ENCODE measurements at regions not wholly inside any gene's neighbourhood (a gene's known extent, or its start where the extent isn't known, plus 50 kb on each side); places are given as distances from the start of the nearest gene placed in this dataset.

DNA sequence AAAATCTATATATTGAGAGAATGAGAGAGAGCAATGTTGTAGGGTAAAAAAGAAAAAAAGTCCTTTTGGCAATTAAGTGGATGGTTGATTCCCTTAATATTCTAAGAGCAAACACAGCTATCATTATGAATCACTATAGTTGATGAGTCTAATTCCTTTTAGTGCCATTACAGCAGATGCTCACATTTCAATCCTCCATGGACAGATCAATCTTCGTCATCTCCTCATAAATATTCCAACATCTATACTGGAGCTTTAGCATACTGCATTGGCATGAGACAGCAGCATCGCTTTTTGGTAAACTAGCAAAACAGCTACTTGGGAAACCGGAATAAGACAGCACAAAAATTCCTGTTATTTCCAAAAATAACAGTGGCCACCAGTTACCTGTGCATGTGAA lies 796.7 kb downstream of the QKI start:
- H3K27me3 Mint-ChIP-seq = no peaks in the 10 kb centered on the region
- peaks cover 0 to 9% (median 4%) of the 10 kb centered on the region in 3 donors for H3K9me3 Mint-ChIP-seq
- H3K36me3 Mint-ChIP-seq = no peaks in the 10 kb centered on the region
- Histone ChIP-seq H3K36me3 (ENCODE audit: control insufficient read depth in 2 of 2, extremely low read depth in 1 of 2, insufficient read depth in 1 of 2, low read length in 1 of 2) (no peaks in the 10 kb centered on the region), H3K27me3 (replicated peaks in 1 of 2; ENCODE audit: control insufficient read depth in 2 of 2, extremely low read depth in 1 of 2, insufficient read depth in 2 of 2, low read length in 1 of 2) (no peaks in the 10 kb centered on the region), H3K9me3 (no peaks in the 10 kb centered on the region), H3K4me3 (ENCODE audit: control insufficient read depth in 1 of 2, extremely low read depth in 1 of 2, low read length in 1 of 2) (no peak overlapping the region), H3K4me1 (ENCODE audit: control insufficient read depth in 1 of 2, extremely low read depth in 1 of 2, insufficient read depth in 2 of 2, low read length in 2 of 2) (no peaks in the 10 kb centered on the region), H3K27ac (ENCODE audit: low read length) (no peak overlapping the region)
- DNase-seq (no peak), ATAC-seq (replicated peaks in 1 of 4) (no peak)
- H3K27ac Mint-ChIP-seq = no peak overlapping the region
- CTCF ChIA-PET = interaction anchor here in 1 of 2 donors (0.6 kb wide), 1 partner anchor 1103 kb away, joined by 6 read pairs; no protein-coding TSS in a partner anchor
- 71% methylated on average over 2 of the region's 3 CpGs for WGBS (ENCODE audit: insufficient coverage)
- POLR2A ChIA-PET = no interaction called here
- H3K4me1 Mint-ChIP-seq = no peaks in the 10 kb centered on the region
- H3K4me3 Mint-ChIP-seq = no peak overlapping the region

DNA sequence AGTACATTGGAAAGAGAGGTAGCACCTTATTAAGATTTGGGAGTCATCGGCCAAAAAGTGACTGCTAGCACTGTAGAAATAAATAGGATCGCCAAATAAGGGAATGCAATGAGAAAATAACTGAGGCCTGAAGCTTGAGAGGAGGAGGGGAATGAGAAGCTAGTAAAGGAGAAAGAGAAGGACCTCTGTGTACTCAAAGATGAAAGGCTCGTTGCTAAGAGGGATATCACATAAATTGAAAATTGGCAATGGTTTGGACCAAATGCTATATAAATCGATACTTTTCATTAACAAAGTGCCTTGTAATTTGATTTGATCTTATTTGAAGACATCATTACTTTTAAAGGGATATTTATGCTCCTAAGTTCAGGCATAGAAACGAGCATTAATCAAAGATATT lies 796.3 kb downstream of the QKI start:
- no peak overlapping the region for H3K4me3 Mint-ChIP-seq
- no peaks in the 10 kb centered on the region for H3K27me3 Mint-ChIP-seq

DNA sequence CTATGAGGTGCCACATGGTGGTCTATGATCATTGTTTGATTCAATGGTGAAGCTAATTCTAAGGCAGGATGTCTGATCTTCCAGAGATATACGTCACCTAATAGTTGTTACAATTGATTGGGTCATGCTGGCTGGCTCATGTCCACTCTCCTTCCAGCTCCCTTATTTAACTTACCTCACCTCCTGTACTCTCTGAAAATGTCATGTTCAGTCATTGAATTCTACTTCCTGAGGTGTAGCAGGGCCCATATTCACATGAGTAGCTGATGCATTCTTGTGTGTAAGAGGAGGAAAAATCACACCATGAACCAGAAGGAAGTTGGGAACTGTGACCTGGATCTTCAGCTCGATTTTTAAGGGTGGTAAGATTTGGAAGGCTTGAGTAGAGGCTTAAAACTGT lies 795.8 kb downstream of the QKI start:
- 50% methylated on average over 1 of the region's 2 CpGs for WGBS (ENCODE audit: insufficient coverage)
- no peaks in the 10 kb centered on the region for H3K36me3 ChIP-seq (ENCODE audit: control insufficient read depth in 2 of 2, extremely low read depth in 1 of 2, insufficient read depth in 1 of 2, low read length in 1 of 2)
- H3K4me3 ChIP-seq (ENCODE audit: control insufficient read depth in 1 of 2, extremely low read depth in 1 of 2, low read length in 1 of 2) = no peak overlapping the region
- CTCF ChIA-PET = interaction anchor here in 1 of 2 donors (0.6 kb wide), 1 partner anchor 1102 kb away, joined by 6 read pairs; no protein-coding TSS in a partner anchor
- ATAC-seq (replicated peaks in 1 of 4) = no peak
- no peaks in the 10 kb centered on the region for H3K4me1 ChIP-seq (ENCODE audit: control insufficient read depth in 1 of 2, extremely low read depth in 1 of 2, insufficient read depth in 2 of 2, low read length in 2 of 2)
- H3K4me3 Mint-ChIP-seq = no peak overlapping the region
- POLR2A ChIA-PET = no interaction called here
- no peaks in the 10 kb centered on the region for H3K36me3 Mint-ChIP-seq
- no peak overlapping the region for H3K27ac Mint-ChIP-seq
- no peaks in the 10 kb centered on the region for H3K27me3 Mint-ChIP-seq
- DNase-seq = no peak
- H3K9me3 Mint-ChIP-seq = peaks cover 0 to 9% (median 5%) of the 10 kb centered on the region in 3 donors
- H3K27ac ChIP-seq (ENCODE audit: low read length) = no peak overlapping the region
- no peaks in the 10 kb centered on the region for H3K27me3 ChIP-seq (replicated peaks in 1 of 2; ENCODE audit: control insufficient read depth in 2 of 2, extremely low read depth in 1 of 2, insufficient read depth in 2 of 2, low read length in 1 of 2)
- no peaks in the 10 kb centered on the region for H3K4me1 Mint-ChIP-seq
- no peaks in the 10 kb centered on the region for H3K9me3 ChIP-seq

More for the DNA sequence above, 796.3 kb downstream of the QKI start:
- H3K9me3 ChIP-seq = no peaks in the 10 kb centered on the region
- no peaks in the 10 kb centered on the region for H3K27me3 ChIP-seq (replicated peaks in 1 of 2; ENCODE audit: control insufficient read depth in 2 of 2, extremely low read depth in 1 of 2, insufficient read depth in 2 of 2, low read length in 1 of 2)
- ATAC-seq (replicated peaks in 1 of 4) (no peak), DNase-seq (no peak)
- POLR2A ChIA-PET = no interaction called here
- no peaks in the 10 kb centered on the region for H3K36me3 ChIP-seq (ENCODE audit: control insufficient read depth in 2 of 2, extremely low read depth in 1 of 2, insufficient read depth in 1 of 2, low read length in 1 of 2)
- peaks cover 0 to 9% (median 5%) of the 10 kb centered on the region in 3 donors for H3K9me3 Mint-ChIP-seq
- no peak overlapping the region for H3K27ac ChIP-seq (ENCODE audit: low read length)
- no peak overlapping the region for H3K4me3 ChIP-seq (ENCODE audit: control insufficient read depth in 1 of 2, extremely low read depth in 1 of 2, low read length in 1 of 2)
- no peaks in the 10 kb centered on the region for H3K4me1 Mint-ChIP-seq
- CTCF ChIA-PET = interaction anchor here in 1 of 2 donors (0.6 kb wide), 1 partner anchor 1103 kb away, joined by 6 read pairs; no protein-coding TSS in a partner anchor
- no peaks in the 10 kb centered on the region for H3K4me1 ChIP-seq (ENCODE audit: control insufficient read depth in 1 of 2, extremely low read depth in 1 of 2, insufficient read depth in 2 of 2, low read length in 2 of 2)
- H3K36me3 Mint-ChIP-seq = no peaks in the 10 kb centered on the region
- 78% methylated on average over 2 of the region's 5 CpGs for WGBS (ENCODE audit: insufficient coverage)
- no peak overlapping the region for H3K27ac Mint-ChIP-seq

DNA sequence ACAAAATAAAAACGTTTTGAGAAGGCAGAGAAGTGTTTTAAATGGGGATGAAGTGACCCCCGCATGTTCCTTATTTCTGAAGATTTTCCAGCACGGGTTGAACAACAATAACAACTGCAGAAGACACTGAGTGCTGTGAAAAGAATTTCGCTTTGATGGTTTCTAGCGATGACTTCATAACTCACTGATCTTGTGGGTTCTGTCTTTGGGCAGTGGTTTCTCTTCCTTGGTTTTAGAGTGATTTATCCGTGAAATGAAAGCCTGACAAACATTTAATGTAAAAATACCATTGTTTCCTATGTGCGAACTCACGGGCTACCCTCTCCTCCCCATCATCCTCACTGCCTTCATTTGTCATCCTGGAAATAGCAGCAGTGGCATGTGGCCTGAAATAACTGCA lies 793.9 kb downstream of the QKI start:
- no peak overlapping the region for H3K4me3 ChIP-seq (ENCODE audit: control insufficient read depth in 1 of 2, extremely low read depth in 1 of 2, low read length in 1 of 2)
- no peak overlapping the region for H3K4me3 Mint-ChIP-seq
- H3K4me1 Mint-ChIP-seq = no peaks in the 10 kb centered on the region
- H3K27ac Mint-ChIP-seq = no peak overlapping the region
- peaks cover 0 to 9% (median 5%) of the 10 kb centered on the region in 3 donors for H3K9me3 Mint-ChIP-seq
- no peak for ATAC-seq (replicated peaks in 1 of 4)
- ChIA-PET CTCF (no interaction called here), POLR2A (no interaction called here)
- H3K27me3 Mint-ChIP-seq = no peaks in the 10 kb centered on the region
- no peak for DNase-seq
- no peaks in the 10 kb centered on the region for H3K27me3 ChIP-seq (replicated peaks in 1 of 2; ENCODE audit: control insufficient read depth in 2 of 2, extremely low read depth in 1 of 2, insufficient read depth in 2 of 2, low read length in 1 of 2)
- no peaks in the 10 kb centered on the region for H3K36me3 Mint-ChIP-seq
- H3K36me3 ChIP-seq (ENCODE audit: control insufficient read depth in 2 of 2, extremely low read depth in 1 of 2, insufficient read depth in 1 of 2, low read length in 1 of 2) = no peaks in the 10 kb centered on the region
- 53% methylated on average over 3 of the region's 8 CpGs for WGBS (ENCODE audit: insufficient coverage)
- no peak overlapping the region for H3K27ac ChIP-seq (ENCODE audit: low read length)
- H3K4me1 ChIP-seq (ENCODE audit: control insufficient read depth in 1 of 2, extremely low read depth in 1 of 2, insufficient read depth in 2 of 2, low read length in 2 of 2) = no peaks in the 10 kb centered on the region
- H3K9me3 ChIP-seq = no peaks in the 10 kb centered on the region

DNA sequence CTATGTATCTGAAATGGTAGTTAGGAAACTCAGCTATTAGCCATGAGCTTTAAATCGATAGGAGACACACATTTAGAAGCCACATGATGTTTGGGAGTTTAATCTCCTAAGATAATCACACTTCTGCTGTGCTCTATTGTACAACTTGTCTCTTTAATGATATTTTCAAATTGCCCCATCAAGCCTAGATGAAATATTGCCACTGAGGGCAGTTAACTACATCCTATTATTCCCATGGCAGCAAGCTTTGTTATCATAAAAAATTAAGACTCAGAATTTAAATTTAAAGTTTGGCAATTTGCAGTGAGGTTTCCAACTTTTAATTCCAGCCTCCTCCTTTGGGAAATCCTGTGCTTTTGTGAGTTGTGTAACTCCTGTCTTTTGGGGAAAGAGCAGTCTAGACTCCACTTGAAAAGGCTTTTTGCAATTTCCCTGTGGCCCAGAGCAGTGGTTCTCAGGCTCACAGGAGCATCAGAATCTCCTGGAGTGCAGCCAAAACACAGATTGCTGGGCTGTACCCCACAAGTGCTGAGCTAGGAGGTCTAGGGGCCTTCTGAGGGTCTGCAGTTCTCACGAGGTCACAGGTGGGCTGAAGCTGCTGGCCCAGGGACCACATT lies 792.4 kb downstream of the QKI start:
- H3K9me3 ChIP-seq = no peaks in the 10 kb centered on the region
- Mint-ChIP-seq H3K27me3 (no peaks in the 10 kb centered on the region), H3K9me3 (peaks cover 0 to 9% (median 5%) of the 10 kb centered on the region in 3 donors), H3K36me3 (no peaks in the 10 kb centered on the region), H3K27ac (no peak overlapping the region), H3K4me3 (no peak overlapping the region), H3K4me1 (no peaks in the 10 kb centered on the region)
- ChIA-PET POLR2A (no interaction called here), CTCF (no interaction called here)
- DNase-seq (no peak), ATAC-seq (replicated peaks in 1 of 4) (no peak)
- no peaks in the 10 kb centered on the region for H3K36me3 ChIP-seq (ENCODE audit: control insufficient read depth in 2 of 2, extremely low read depth in 1 of 2, insufficient read depth in 1 of 2, low read length in 1 of 2)
- H3K27me3 ChIP-seq (replicated peaks in 1 of 2; ENCODE audit: control insufficient read depth in 2 of 2, extremely low read depth in 1 of 2, insufficient read depth in 2 of 2, low read length in 1 of 2) = no peaks in the 10 kb centered on the region
- no CpG with 5 or more reads among the region's 2 CpGs for WGBS (ENCODE audit: insufficient coverage)
- no peak overlapping the region for H3K27ac ChIP-seq (ENCODE audit: low read length)
- no peak overlapping the region for H3K4me3 ChIP-seq (ENCODE audit: control insufficient read depth in 1 of 2, extremely low read depth in 1 of 2, low read length in 1 of 2)
- no peaks in the 10 kb centered on the region for H3K4me1 ChIP-seq (ENCODE audit: control insufficient read depth in 1 of 2, extremely low read depth in 1 of 2, insufficient read depth in 2 of 2, low read length in 2 of 2)

DNA sequence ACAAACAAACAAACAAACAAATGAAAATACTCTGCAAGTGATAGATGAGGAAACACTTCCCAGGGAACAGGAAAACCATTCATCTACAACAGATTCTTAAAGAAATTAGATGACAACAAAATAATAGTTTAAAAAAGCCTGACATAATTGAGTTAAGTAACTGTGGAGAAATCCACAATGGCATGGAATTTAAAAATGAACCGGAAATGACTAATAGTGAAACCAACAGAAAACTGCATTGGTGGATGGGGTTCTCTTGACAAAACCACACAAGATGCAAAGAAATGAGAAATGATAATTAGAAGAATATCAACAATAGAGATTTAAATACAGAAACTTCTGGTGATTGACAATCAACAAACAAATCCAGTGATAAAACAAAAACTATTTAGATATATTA lies 785.6 kb downstream of the QKI start:
- Histone ChIP-seq H3K27me3 (replicated peaks in 1 of 2; ENCODE audit: control insufficient read depth in 2 of 2, extremely low read depth in 1 of 2, insufficient read depth in 2 of 2, low read length in 1 of 2) (no peaks in the 10 kb centered on the region), H3K36me3 (ENCODE audit: control insufficient read depth in 2 of 2, extremely low read depth in 1 of 2, insufficient read depth in 1 of 2, low read length in 1 of 2) (no peaks in the 10 kb centered on the region), H3K4me3 (ENCODE audit: control insufficient read depth in 1 of 2, extremely low read depth in 1 of 2, low read length in 1 of 2) (no peak overlapping the region), H3K9me3 (no peaks in the 10 kb centered on the region), H3K4me1 (ENCODE audit: control insufficient read depth in 1 of 2, extremely low read depth in 1 of 2, insufficient read depth in 2 of 2, low read length in 2 of 2) (no peaks in the 10 kb centered on the region), H3K27ac (ENCODE audit: low read length) (no peak overlapping the region)
- peaks cover 0 to 4% (median 0%) of the 10 kb centered on the region in 3 donors for H3K9me3 Mint-ChIP-seq
- no peaks in the 10 kb centered on the region for H3K4me1 Mint-ChIP-seq
- H3K4me3 Mint-ChIP-seq = no peak overlapping the region
- CTCF ChIA-PET = no interaction called here
- ATAC-seq (replicated peaks in 1 of 4) (no peak), DNase-seq (no peak)
- H3K27ac Mint-ChIP-seq = no peak overlapping the region
- WGBS (ENCODE audit: insufficient coverage) = no CpG with 5 or more reads among the region's 1 CpG
- POLR2A ChIA-PET = no interaction called here
- no peaks in the 10 kb centered on the region for H3K27me3 Mint-ChIP-seq
- no peaks in the 10 kb centered on the region for H3K36me3 Mint-ChIP-seq

DNA sequence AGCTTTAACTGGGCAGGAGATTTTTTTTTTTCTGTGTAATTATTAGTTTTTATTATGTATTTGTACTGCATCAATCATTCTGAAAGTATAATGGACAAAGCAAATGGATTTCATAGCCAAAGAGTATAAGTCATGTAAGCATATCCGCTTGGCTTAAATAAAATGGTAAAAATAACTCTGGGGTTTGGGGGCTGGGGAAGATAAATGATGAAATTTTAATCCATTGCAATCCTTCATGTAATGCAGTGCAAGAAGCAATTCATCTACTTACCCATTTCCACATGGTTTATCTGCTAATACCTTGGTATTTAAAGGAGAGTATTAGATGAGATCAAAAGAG lies 781.4 kb downstream of the QKI start:
- peaks cover 0 to 4% (median 0%) of the 10 kb centered on the region in 3 donors for H3K9me3 Mint-ChIP-seq

More for the DNA sequence above, 781.4 kb downstream of the QKI start:
- Histone ChIP-seq H3K9me3 (no peaks in the 10 kb centered on the region), H3K4me1 (ENCODE audit: control insufficient read depth in 1 of 2, extremely low read depth in 1 of 2, insufficient read depth in 2 of 2, low read length in 2 of 2) (no peaks in the 10 kb centered on the region), H3K4me3 (ENCODE audit: control insufficient read depth in 1 of 2, extremely low read depth in 1 of 2, low read length in 1 of 2) (no peak overlapping the region), H3K27ac (ENCODE audit: low read length) (no peak overlapping the region), H3K27me3 (replicated peaks in 1 of 2; ENCODE audit: control insufficient read depth in 2 of 2, extremely low read depth in 1 of 2, insufficient read depth in 2 of 2, low read length in 1 of 2) (no peaks in the 10 kb centered on the region), H3K36me3 (ENCODE audit: control insufficient read depth in 2 of 2, extremely low read depth in 1 of 2, insufficient read depth in 1 of 2, low read length in 1 of 2) (no peaks in the 10 kb centered on the region)
- no peak overlapping the region for H3K4me3 Mint-ChIP-seq
- H3K36me3 Mint-ChIP-seq = no peaks in the 10 kb centered on the region
- peaks cover 0 to 1% of the 10 kb centered on the region in 2 donors for H3K27me3 Mint-ChIP-seq
- DNase-seq (no peak), ATAC-seq (replicated peaks in 1 of 4) (no peak)
- no CpG with 5 or more reads among the region's 1 CpG for WGBS (ENCODE audit: insufficient coverage)
- H3K27ac Mint-ChIP-seq = no peak overlapping the region
- H3K4me1 Mint-ChIP-seq = no peaks in the 10 kb centered on the region
- ChIA-PET CTCF (no interaction called here), POLR2A (no interaction called here)

Measured in T-cell (primary cell).